Testis (tissue), 2 donors: ENCODE measurements at regions not wholly inside any gene's neighbourhood (a gene's known extent, or its start where the extent isn't known, plus 50 kb on each side); places are given as distances from the start of the nearest gene placed in this dataset.

Experiments
- DNase-seq: peaks from one replicate; pipeline ENCODE4 v3.0.0-alpha.2; 2019
- H3K27ac ChIP-seq, 2 donors: fragments of 200-600 bp; sonication (generic); one replicate each; pipeline ENCODE4 v1.5.1; 2019
- H3K27me3 ChIP-seq: fragments of 200-600 bp; sonication (generic); one replicate; pipeline ENCODE4 v1.5.1; 2019
- H3K36me3 ChIP-seq: fragments of 200-600 bp; sonication (generic); one replicate; pipeline ENCODE4 v1.5.1; 2017; ENCODE audit warnings: low read depth; ENCODE audit errors: missing control alignments
- H3K4me1 ChIP-seq: fragments of 200-600 bp; sonication (generic); one replicate; pipeline ENCODE4 v1.5.1; 2019
- H3K4me3 ChIP-seq, 2 donors: fragments of 200-600 bp; sonication (generic); one replicate each; pipeline ENCODE4 v1.5.1; 2017 to 2019
- H3K9me3 ChIP-seq: fragments of 200-600 bp; sonication (generic); one replicate; pipeline ENCODE4 v1.5.1; 2017
- POLR2A ChIP-seq: fragments of 450-650 bp; IDR thresholded peaks from one replicate; pipeline ENCODE4 v1.6.1; 2017; ENCODE audit warnings: antibody characterized with exemption, mild to moderate bottlenecking, moderate library complexity
- WGBS, 2 donors: methylation state at CpG; one replicate each; pipeline ENCODE4 v1.1.5; 2018; 5-methylcytosine and 5-hydroxymethylcytosine counted together
- intact Hi-C: fragments of 100-400 bp; cut with DNase I; formaldehyde crosslinking; loops from one replicate; pipeline ENCODE4 v1.15.1; 2023; ENCODE audit warnings: low total_unique reads
- TF ChIP-seq, protein P1 (sequence below), 3 experiments: fragments of 450-650 bp in 2 of 3; fragments of 200-600 bp in 1 of 3; sonication (generic) in 1 of 3; IDR thresholded peaks; one replicate each; pipeline ENCODE4 v1.5.1; 2016 to 2019; ENCODE audit warnings: antibody characterized with exemption in 3 of 3, mild to moderate bottlenecking in 2 of 3, moderate library complexity in 1 of 3

DNA sequence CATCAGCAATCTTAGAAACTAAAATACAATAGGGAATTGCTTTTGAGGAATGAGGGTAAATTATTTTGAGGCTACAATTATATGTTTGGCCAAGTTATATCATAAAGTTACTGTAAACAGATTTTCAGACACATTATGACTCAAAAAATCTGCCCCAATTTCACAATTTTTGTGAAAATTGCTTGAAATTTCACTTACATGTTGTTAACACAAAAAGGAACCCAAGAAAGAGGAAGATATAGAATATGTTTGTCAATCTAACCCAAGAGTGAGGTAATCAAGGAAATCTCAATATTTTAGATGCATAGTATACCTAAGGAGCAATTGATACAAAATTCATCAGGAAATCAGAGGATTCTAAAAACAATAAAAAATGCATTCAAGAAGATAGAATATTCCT lies 73.9 kb upstream of the FNDC3A start:
- H3K4me3 ChIP-seq = no peak overlapping the region
- no peaks in the 10 kb centered on the region for H3K4me1 ChIP-seq
- no peak for DNase-seq
- no peaks in the 10 kb centered on the region for H3K9me3 ChIP-seq
- intact Hi-C loops = no loop called here
- no peak overlapping the region for H3K27ac ChIP-seq
- H3K36me3 ChIP-seq = no peaks in the 10 kb centered on the region
- TF ChIP-seq, protein P1, sequence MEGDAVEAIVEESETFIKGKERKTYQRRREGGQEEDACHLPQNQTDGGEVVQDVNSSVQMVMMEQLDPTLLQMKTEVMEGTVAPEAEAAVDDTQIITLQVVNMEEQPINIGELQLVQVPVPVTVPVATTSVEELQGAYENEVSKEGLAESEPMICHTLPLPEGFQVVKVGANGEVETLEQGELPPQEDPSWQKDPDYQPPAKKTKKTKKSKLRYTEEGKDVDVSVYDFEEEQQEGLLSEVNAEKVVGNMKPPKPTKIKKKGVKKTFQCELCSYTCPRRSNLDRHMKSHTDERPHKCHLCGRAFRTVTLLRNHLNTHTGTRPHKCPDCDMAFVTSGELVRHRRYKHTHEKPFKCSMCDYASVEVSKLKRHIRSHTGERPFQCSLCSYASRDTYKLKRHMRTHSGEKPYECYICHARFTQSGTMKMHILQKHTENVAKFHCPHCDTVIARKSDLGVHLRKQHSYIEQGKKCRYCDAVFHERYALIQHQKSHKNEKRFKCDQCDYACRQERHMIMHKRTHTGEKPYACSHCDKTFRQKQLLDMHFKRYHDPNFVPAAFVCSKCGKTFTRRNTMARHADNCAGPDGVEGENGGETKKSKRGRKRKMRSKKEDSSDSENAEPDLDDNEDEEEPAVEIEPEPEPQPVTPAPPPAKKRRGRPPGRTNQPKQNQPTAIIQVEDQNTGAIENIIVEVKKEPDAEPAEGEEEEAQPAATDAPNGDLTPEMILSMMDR (IDR thresholded peaks at IDR 0.05) = no peak
- TF ChIP-seq POLR2A = no peak
- H3K27me3 ChIP-seq = no peaks in the 10 kb centered on the region

DNA sequence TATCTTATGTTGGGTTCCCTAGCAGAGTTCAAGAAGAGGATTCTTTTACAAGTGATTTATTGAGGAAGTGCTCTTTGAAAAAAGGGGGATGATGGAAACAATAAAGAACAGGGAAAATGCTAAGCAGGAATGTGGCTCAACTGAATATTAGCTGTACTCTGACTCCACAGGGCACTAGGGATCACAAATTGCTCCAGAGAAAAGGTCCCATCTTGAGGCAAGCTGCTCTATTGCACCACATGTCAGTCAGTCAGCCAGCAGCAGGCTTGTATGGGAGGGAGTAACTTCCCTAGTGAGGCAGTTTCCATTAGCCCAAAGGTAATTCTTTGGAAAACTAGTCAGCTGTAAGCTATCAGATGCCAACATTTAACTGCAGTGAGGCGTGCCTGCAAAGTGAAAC lies 73.3 kb upstream of the FNDC3A start:
- TF ChIP-seq POLR2A = no peak
- TF ChIP-seq, protein P1 (IDR thresholded peaks at IDR 0.05) = no peak
- Histone ChIP-seq H3K4me1 (no peaks in the 10 kb centered on the region), H3K27me3 (no peaks in the 10 kb centered on the region), H3K9me3 (no peaks in the 10 kb centered on the region), H3K36me3 (no peaks in the 10 kb centered on the region), H3K4me3 (no peak overlapping the region), H3K27ac (no peak overlapping the region)
- no peak for DNase-seq
- 68 to 72% methylated on average over 1 of the region's 1 CpG for WGBS, 2 donors
- intact Hi-C loops = no loop called here

DNA sequence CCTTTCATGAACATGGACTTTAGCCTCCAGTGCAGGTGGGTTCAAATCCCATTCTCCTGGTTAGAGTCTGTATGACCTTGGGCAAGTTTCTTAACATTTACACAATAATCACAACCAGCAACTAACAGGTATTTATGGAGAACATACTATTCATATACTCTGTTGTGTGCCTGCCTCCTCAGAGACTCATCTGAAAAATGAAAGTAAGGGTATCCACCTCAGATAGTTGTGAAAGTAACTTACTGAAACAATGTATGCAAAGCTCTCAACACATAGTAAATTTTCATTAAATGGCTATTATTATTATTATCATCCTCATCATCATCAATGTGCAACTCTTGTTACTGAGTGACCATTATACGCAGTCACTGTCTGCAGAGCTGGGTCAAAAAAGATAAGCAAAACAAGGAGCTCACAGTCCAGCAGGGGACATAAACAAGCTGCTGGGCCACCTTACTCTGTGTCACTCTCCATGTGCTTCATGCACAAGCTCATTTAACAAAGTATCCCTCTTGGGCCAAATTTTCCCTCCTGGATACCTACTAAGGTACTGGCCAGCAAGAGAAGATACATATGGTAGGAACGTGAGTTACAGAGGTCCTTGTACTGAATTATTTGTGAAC lies 70.9 kb upstream of the FNDC3A start:
- Histone ChIP-seq H3K27ac (no peak overlapping the region), H3K36me3 (no peaks in the 10 kb centered on the region), H3K4me3 (no peak overlapping the region), H3K4me1 (no peaks in the 10 kb centered on the region), H3K9me3 (no peaks in the 10 kb centered on the region), H3K27me3 (no peaks in the 10 kb centered on the region)
- no peak for TF ChIP-seq POLR2A
- TF ChIP-seq, protein P1 (IDR thresholded peaks at IDR 0.05) = no peak
- peak; percentile 74 for DNase-seq
- intact Hi-C loops = no loop called here
- WGBS, 2 donors = 66 to 72% methylated on average over 2 of the region's 2 CpGs

DNA sequence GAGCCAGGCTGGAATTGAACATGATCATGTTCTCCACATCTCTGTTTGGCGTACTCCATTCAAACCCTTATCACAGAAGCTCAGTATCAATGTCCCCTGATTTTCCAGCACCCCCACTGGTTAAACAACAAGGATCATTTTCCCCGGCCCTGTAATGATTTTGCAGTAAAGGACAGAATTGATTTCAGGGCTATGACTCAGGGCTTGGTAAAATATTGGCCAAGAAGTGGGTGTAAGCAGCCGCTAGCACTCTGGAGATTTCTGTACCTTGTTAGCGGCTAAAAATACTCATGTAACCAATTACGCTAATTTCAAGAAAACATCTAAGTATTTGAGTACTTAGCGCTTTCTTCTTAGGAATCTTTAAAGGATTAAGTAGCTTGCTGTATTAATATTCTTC lies 69.5 kb upstream of the FNDC3A start:
- Histone ChIP-seq H3K9me3 (no peaks in the 10 kb centered on the region), H3K4me1 (no peaks in the 10 kb centered on the region), H3K4me3 (no peak overlapping the region), H3K27ac (no peak overlapping the region), H3K36me3 (no peaks in the 10 kb centered on the region), H3K27me3 (no peaks in the 10 kb centered on the region)
- WGBS, 2 donors = 86 to 91% methylated on average over 6 of the region's 6 CpGs
- intact Hi-C loops = no loop called here
- no peak for DNase-seq
- TF ChIP-seq POLR2A = no peak
- TF ChIP-seq, protein P1 (IDR thresholded peaks at IDR 0.05) = no peak

DNA sequence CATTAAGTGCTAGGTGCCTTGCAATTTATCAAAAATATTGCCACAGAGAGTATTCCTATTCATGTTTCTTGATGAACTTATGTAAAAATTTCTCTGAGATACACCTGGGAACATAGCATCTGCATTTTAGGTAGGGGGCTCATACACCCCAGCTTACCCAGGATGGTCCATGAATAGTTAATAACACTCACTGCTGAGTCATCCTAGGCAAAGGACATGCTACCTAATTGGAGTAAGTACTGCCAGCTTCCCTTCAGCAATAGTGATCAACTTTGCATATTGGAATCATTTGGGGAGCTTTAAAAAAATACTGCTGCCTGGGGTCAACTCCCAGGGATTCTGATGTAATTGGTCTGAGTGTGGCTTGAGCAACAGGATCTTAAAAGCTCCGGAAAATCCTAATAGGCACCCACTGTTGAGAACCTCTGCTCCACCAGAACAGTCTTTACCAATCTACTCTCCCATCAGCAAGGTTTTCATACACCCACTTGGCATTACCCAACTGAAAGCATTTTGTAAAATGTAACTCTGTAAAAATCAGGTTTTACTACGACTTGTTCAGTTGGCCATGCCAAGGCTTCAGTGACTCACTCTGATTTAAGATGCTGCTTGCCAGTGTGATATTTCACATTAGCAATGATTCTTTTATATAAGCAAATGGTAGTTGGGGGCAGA lies 67.2 kb upstream of the FNDC3A start:
- Histone ChIP-seq H3K27ac (no peak overlapping the region), H3K4me3 (no peak overlapping the region), H3K36me3 (no peaks in the 10 kb centered on the region), H3K9me3 (no peaks in the 10 kb centered on the region), H3K27me3 (no peaks in the 10 kb centered on the region), H3K4me1 (no peaks in the 10 kb centered on the region)
- no peak for DNase-seq
- TF ChIP-seq POLR2A = no peak
- TF ChIP-seq, protein P1 (IDR thresholded peaks at IDR 0.05) = no peak
- WGBS, 2 donors = 74 to 86% methylated on average over 2 of the region's 2 CpGs
- intact Hi-C loops = no loop called here
